Thoracic aorta (tissue), 2 donors: ENCODE measurements at regions not wholly inside any gene's neighbourhood (a gene's known extent, or its start where the extent isn't known, plus 50 kb on each side); places are given as distances from the start of the nearest gene placed in this dataset.

Experiments used
- ATAC-seq: fragments of 150-250 bp; one replicate; pipeline ENCODE4 v1.8.0; 2017; ENCODE audit warnings: low read depth; ENCODE audit not compliant: insufficient number of reproducible peaks, low FRiP score
- DNase-seq: peaks from one replicate; pipeline ENCODE4 v3.0.0-alpha.2; 2020; ENCODE audit warnings: low spot score
- H3K27ac ChIP-seq, 2 donors: fragments of 200-600 bp; sonication (generic); 1 replicate in 1 of 2; 2 replicates in 1 of 2; pipeline ENCODE4 v1.5.1; 2016; ENCODE audit warnings: mild to moderate bottlenecking in 2 of 2, moderate library complexity in 2 of 2
- H3K27me3 ChIP-seq: fragments of 200-600 bp; sonication (generic); replicated peaks from 2 replicates; pipeline ENCODE4 v1.6.0; 2016; ENCODE audit warnings: mild to moderate bottlenecking; ENCODE audit not compliant: insufficient read depth
- H3K36me3 ChIP-seq: fragments of 200-600 bp; sonication (generic); one replicate; pipeline ENCODE4 v1.5.1; 2016
- H3K4me1 ChIP-seq, 2 donors: fragments of 200-600 bp; sonication (generic); 1 replicate in 1 of 2; 2 replicates in 1 of 2; pipeline versions ENCODE4 v1.5.1 to v1.6.0; 2016; ENCODE audit warnings: low read depth in 2 of 2, mild to moderate bottlenecking in 1 of 2; ENCODE audit not compliant: control insufficient read depth in 1 of 2
- H3K4me3 ChIP-seq: fragments of 200-600 bp; sonication (generic); 2 replicates; pipeline ENCODE4 v1.5.1; 2016; ENCODE audit warnings: mild to moderate bottlenecking
- H3K9me3 ChIP-seq: fragments of 200-600 bp; sonication (generic); 2 replicates; pipeline ENCODE4 v1.5.1; 2016
- CTCF ChIP-seq: fragments of 200-600 bp; sonication (generic); IDR thresholded peaks from one replicate; pipeline ENCODE4 v1.5.1; 2019; ENCODE audit warnings: antibody characterized with exemption

DNA sequence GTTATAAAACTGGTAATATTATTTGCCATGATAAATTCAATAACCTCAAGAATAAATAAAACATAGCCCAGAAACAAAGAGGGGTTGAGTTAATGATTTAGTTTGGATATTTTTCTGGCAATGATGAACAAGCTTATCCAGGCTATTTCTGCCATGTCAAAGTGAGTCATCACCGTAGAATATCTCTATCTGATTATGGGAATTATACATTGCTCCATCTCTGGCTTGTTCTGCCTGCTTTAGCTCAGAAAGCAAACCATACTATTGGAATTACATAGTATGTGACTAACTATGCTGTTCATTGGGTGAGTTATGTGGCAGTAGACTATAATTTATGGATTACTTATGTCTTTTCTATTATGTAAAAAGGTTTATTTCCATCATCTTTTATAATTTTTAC, 680.1 kb upstream of the AADAT start:
- Histone ChIP-seq H3K27ac (no peak overlapping the region), H3K4me1 (no peaks in the 10 kb centered on the region), H3K27me3 (no peaks in the 10 kb centered on the region), H3K9me3 (no peaks in the 10 kb centered on the region), H3K36me3 (no peaks in the 10 kb centered on the region), H3K4me3 (no peak overlapping the region)
- DNase-seq, result no peak
- no peak for TF ChIP-seq CTCF
- ATAC-seq, result no peak

GRCh38 chr4:170758988-170759387, 669.2 kb upstream of the AADAT start:
- H3K36me3 ChIP-seq, result no peaks in the 10 kb centered on the region
- H3K27me3 ChIP-seq, result no peaks in the 10 kb centered on the region
- no peak for DNase-seq
- no peak for TF ChIP-seq CTCF
- peaks cover 7% of the 10 kb centered on the region for H3K9me3 ChIP-seq
- H3K4me3 ChIP-seq, result no peak overlapping the region
- no peak overlapping the region for H3K27ac ChIP-seq
- H3K4me1 ChIP-seq, result no peaks in the 10 kb centered on the region
- ATAC-seq, result no peak

DNA sequence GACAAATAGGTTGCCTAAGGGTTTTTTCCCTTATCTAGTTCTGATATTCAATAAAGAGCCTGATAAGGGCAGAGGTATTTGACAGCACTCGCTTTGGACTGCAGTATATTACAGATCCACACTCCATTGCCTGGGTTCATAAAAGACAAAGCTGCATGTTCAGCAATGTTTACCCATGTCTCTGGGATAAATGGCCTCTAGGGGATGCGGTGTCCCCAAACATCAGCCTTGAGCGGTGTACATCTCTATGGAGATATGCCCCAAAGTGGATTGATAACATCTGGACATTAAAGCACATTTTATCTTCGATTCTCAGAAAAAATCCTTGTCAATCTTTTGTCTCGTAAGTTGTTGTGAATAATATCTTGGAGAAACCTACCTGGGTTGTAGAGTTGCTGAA, 660.8 kb upstream of the AADAT start:
- H3K36me3 ChIP-seq, result no peaks in the 10 kb centered on the region
- no peaks in the 10 kb centered on the region for H3K4me1 ChIP-seq
- no peak for TF ChIP-seq CTCF
- ATAC-seq (no peak), DNase-seq (no peak)
- H3K27me3 ChIP-seq, result no peaks in the 10 kb centered on the region
- H3K27ac ChIP-seq, result no peak overlapping the region
- H3K4me3 ChIP-seq, result no peak overlapping the region
- no peaks in the 10 kb centered on the region for H3K9me3 ChIP-seq

DNA sequence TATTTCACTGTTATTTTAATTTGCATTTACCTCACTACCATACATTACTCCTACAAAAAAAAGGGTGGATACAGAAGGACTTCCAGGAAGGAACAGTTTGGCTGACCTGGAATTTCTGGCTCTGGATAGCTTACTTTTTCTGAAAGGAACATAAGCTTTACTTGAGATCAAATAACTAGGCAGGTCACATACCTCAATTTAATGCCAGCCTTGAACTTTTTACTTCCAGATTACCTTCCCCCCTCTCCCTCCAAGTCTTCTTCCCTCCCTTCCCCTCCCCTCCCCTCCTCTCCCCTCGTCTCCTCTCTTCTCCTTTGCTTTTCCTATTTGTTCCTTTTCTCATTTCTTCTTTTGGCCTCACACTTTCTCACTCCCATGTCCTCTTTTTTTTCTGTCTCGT, 659.2 kb upstream of the AADAT start:
- H3K9me3 ChIP-seq, result no peaks in the 10 kb centered on the region
- H3K27me3 ChIP-seq, result no peaks in the 10 kb centered on the region
- no peak for ATAC-seq
- no peaks in the 10 kb centered on the region for H3K36me3 ChIP-seq
- no peaks in the 10 kb centered on the region for H3K4me1 ChIP-seq
- H3K4me3 ChIP-seq, result no peak overlapping the region
- TF ChIP-seq CTCF, result no peak
- no peak overlapping the region for H3K27ac ChIP-seq
- no peak for DNase-seq

GRCh38 chr4:170743633-170744032, 653.9 kb upstream of the AADAT start:
- H3K36me3 ChIP-seq, result no peaks in the 10 kb centered on the region
- no peaks in the 10 kb centered on the region for H3K4me1 ChIP-seq
- H3K9me3 ChIP-seq, result no peaks in the 10 kb centered on the region
- TF ChIP-seq CTCF, result no peak
- DNase-seq, result no peak
- H3K27me3 ChIP-seq, result no peaks in the 10 kb centered on the region
- no peak for ATAC-seq
- no peak overlapping the region for H3K27ac ChIP-seq
- H3K4me3 ChIP-seq, result no peak overlapping the region
